ENCODE measurements at regions not wholly inside any gene's neighbourhood (a gene's known extent, or its start where the extent isn't known, plus 50 kb on each side); places are given as distances from the start of the nearest gene placed in this dataset.

GRCh38 chrX:40340116-40340515 is 240.7 kb upstream of the ATP6AP2 start:
- DNase-seq, result no peak
- intact Hi-C loops (cut with DNase I), result no loop called here
- TF ChIP-seq CTCF (IDR thresholded peaks at IDR 0.05), result no peak
- H3K4me1 ChIP-seq, result no peaks in the 10 kb centered on the region
- no peaks in the 10 kb centered on the region for H3K27me3 ChIP-seq
- H3K9me3 ChIP-seq, result no peaks in the 10 kb centered on the region
- H3K27ac ChIP-seq, result no peak overlapping the region
- H3K9ac ChIP-seq (ENCODE audit: low read depth in 2 of 2, low read length in 2 of 2), result no peak overlapping the region
- H3K36me3 ChIP-seq, result no peaks in the 10 kb centered on the region
- no peak overlapping the region for H3K4me3 ChIP-seq

- H3K4me3 ChIP-seq, result no peak overlapping the region
- no peak for TF ChIP-seq CTCF (IDR thresholded peaks at IDR 0.05)
- H3K27me3 ChIP-seq, result no peaks in the 10 kb centered on the region
- no peaks in the 10 kb centered on the region for H3K9me3 ChIP-seq
- DNase-seq, result no peak
- no peak overlapping the region for H3K27ac ChIP-seq
- H3K9ac ChIP-seq (ENCODE audit: low read depth in 2 of 2, low read length in 2 of 2), result no peak overlapping the region
- intact Hi-C loops (cut with DNase I), result no loop called here
- no peaks in the 10 kb centered on the region for H3K36me3 ChIP-seq
- no peaks in the 10 kb centered on the region for H3K4me1 ChIP-seq
Observed at GRCh38 chrX:40333344-40333743, 235.6 kb upstream of the BCOR start.

- no peaks in the 10 kb centered on the region for H3K36me3 ChIP-seq
- no peak for DNase-seq
- TF ChIP-seq CTCF (IDR thresholded peaks at IDR 0.05), result no peak
- no peaks in the 10 kb centered on the region for H3K9me3 ChIP-seq
- H3K27me3 ChIP-seq, result no peaks in the 10 kb centered on the region
- no peaks in the 10 kb centered on the region for H3K4me1 ChIP-seq
- H3K9ac ChIP-seq (ENCODE audit: low read depth in 2 of 2, low read length in 2 of 2), result no peak overlapping the region
- H3K4me3 ChIP-seq, result no peak overlapping the region
- intact Hi-C loops (cut with DNase I), result no loop called here
- no peak overlapping the region for H3K27ac ChIP-seq
Observed at GRCh38 chrX:40331762-40332161, 234.0 kb upstream of the BCOR start.

GRCh38 chrX:40331353-40331752 is 233.6 kb upstream of the BCOR start:
- Histone ChIP-seq H3K27me3 (no peaks in the 10 kb centered on the region), H3K36me3 (no peaks in the 10 kb centered on the region), H3K4me1 (no peaks in the 10 kb centered on the region), H3K4me3 (no peak overlapping the region), H3K9ac (ENCODE audit: low read depth in 2 of 2, low read length in 2 of 2) (no peak overlapping the region), H3K9me3 (no peaks in the 10 kb centered on the region), H3K27ac (no peak overlapping the region)
- no peak for DNase-seq
- no peak for TF ChIP-seq CTCF (IDR thresholded peaks at IDR 0.05)
- intact Hi-C loops (cut with DNase I), result no loop called here

- intact Hi-C loops (cut with DNase I), result no loop called here
- no peak for DNase-seq
- no peak overlapping the region for H3K27ac ChIP-seq
- TF ChIP-seq CTCF (IDR thresholded peaks at IDR 0.05), result no peak
- H3K27me3 ChIP-seq, result no peaks in the 10 kb centered on the region
- no peak overlapping the region for H3K9ac ChIP-seq (ENCODE audit: low read depth in 2 of 2, low read length in 2 of 2)
- H3K9me3 ChIP-seq, result no peaks in the 10 kb centered on the region
- no peak overlapping the region for H3K4me3 ChIP-seq
- H3K36me3 ChIP-seq, result no peaks in the 10 kb centered on the region
- no peaks in the 10 kb centered on the region for H3K4me1 ChIP-seq
Observed at GRCh38 chrX:40329616-40330015, 231.9 kb upstream of the BCOR start.

GRCh38 chrX:40327085-40327484 is 229.3 kb upstream of the BCOR start:
- H3K36me3 ChIP-seq, result no peaks in the 10 kb centered on the region
- no peak overlapping the region for H3K27ac ChIP-seq
- no peaks in the 10 kb centered on the region for H3K27me3 ChIP-seq
- no peak overlapping the region for H3K4me3 ChIP-seq
- no peaks in the 10 kb centered on the region for H3K4me1 ChIP-seq
- no peak overlapping the region for H3K9ac ChIP-seq (ENCODE audit: low read depth in 2 of 2, low read length in 2 of 2)
- intact Hi-C loops (cut with DNase I), result no loop called here
- TF ChIP-seq CTCF (IDR thresholded peaks at IDR 0.05), result no peak
- DNase-seq, result no peak
- no peaks in the 10 kb centered on the region for H3K9me3 ChIP-seq
